Stimulated activated CD4-positive, alpha-beta T cell treated with anti-CD3 and anti-CD28 coated beads, Interleukin-1b, Interleukin-23, amount 100 ng/mL, for 48 hours (primary cell): ENCODE measurements at regions not wholly inside any gene's neighbourhood (a gene's known extent, or its start where the extent isn't known, plus 50 kb on each side); places are given as distances from the start of the nearest gene placed in this dataset.

Source experiments
- DNase-seq: peaks from one replicate; pipeline ENCODE4 v3.0.0-alpha.2; 2020

GRCh38 chr11:111091321-111091938, 154.1 kb upstream of the POU2AF2 start:
- DNase-seq: no peak

- DNase-seq: no peak
Observed at GRCh38 chr11:111089759-111090158, 155.8 kb upstream of the POU2AF2 start.

- DNase-seq: no peak
Observed at GRCh38 chr11:111088847-111089355, 156.6 kb upstream of the POU2AF2 start.

GRCh38 chr11:111086058-111086457, 159.5 kb upstream of the POU2AF2 start:
- DNase-seq: no peak

- DNase-seq: no peak
Observed at GRCh38 chr11:111082664-111083063, 162.9 kb upstream of the POU2AF2 start.

- no peak for DNase-seq
Observed at GRCh38 chr11:111081021-111081511, 164.5 kb upstream of the POU2AF2 start.

GRCh38 chr11:111077530-111078322, 167.8 kb upstream of the POU2AF2 start:
- no peak for DNase-seq

- no peak for DNase-seq
Observed at GRCh38 chr11:111069066-111069465, 176.5 kb upstream of the POU2AF2 start.

- DNase-seq: no peak
Observed at GRCh38 chr11:111067994-111068393, 177.5 kb upstream of the POU2AF2 start.

- DNase-seq: no peak
Observed at GRCh38 chr11:111066846-111067245, 178.7 kb upstream of the POU2AF2 start.

GRCh38 chr11:111063726-111064517, 181.6 kb upstream of the POU2AF2 start:
- no peak for DNase-seq

GRCh38 chr11:111062420-111062819, 183.1 kb upstream of the POU2AF2 start:
- no peak for DNase-seq

- DNase-seq: no peak
Observed at GRCh38 chr11:111059726-111060125, 185.8 kb upstream of the POU2AF2 start.

GRCh38 chr11:111049131-111049530, 196.4 kb upstream of the POU2AF2 start:
- no peak for DNase-seq

GRCh38 chr11:111047374-111047773, 198.2 kb upstream of the POU2AF2 start:
- no peak for DNase-seq

GRCh38 chr11:111046291-111046690, 199.2 kb upstream of the POU2AF2 start:
- DNase-seq: no peak

GRCh38 chr11:111045874-111046273, 199.7 kb upstream of the POU2AF2 start:
- no peak for DNase-seq

- DNase-seq: no peak
Observed at GRCh38 chr11:111045407-111045803, 200.1 kb upstream of the POU2AF2 start.

GRCh38 chr11:111044751-111045406, 200.6 kb upstream of the POU2AF2 start:
- DNase-seq: no peak

- no peak for DNase-seq
Observed at GRCh38 chr11:111039982-111040381, 205.5 kb upstream of the POU2AF2 start.

GRCh38 chr11:111035746-111036145, 209.8 kb upstream of the POU2AF2 start:
- no peak for DNase-seq

- no peak for DNase-seq
Observed at GRCh38 chr11:111026241-111026640, 219.3 kb upstream of the POU2AF2 start.

- DNase-seq: no peak
Observed at GRCh38 chr11:111021131-111021530, 224.4 kb upstream of the POU2AF2 start.
